GM21529 (cell line): ENCODE measurements at regions not wholly inside any gene's neighbourhood (a gene's known extent, or its start where the extent isn't known, plus 50 kb on each side); places are given as distances from the start of the nearest gene placed in this dataset.

Experiments used
- ATAC-seq: cut with Tn5 transposase; IDR thresholded peaks from one replicate; pipeline ENCODE4 v1.9.1; 2021; ENCODE audit not compliant: unreplicated experiment

DNA sequence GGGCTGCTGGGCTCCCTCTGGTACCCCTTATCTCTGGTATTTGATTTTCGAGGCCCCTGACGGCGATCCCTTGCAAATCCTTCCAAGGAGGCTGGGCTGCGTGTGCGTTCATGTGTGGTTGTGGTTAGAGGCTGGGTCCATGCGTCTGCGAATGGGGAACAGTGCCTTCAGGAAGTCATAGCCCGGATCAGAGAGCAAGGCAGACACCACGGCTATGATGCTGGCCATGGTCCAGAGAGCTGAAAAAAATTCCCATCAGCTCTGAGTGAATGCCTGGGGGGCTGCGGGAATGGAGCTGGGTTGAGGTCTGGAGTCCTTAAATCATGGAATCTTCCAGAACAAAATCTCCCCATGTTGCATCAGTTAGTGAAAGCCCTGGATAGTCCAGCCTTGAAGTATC lies 145.5 kb downstream of the ACKR3 start:
- no peak for ATAC-seq

- no peak for ATAC-seq
These were observed 145.9 kb downstream of the ACKR3 start for GRCh38 chr2:236715491-236715961.

DNA sequence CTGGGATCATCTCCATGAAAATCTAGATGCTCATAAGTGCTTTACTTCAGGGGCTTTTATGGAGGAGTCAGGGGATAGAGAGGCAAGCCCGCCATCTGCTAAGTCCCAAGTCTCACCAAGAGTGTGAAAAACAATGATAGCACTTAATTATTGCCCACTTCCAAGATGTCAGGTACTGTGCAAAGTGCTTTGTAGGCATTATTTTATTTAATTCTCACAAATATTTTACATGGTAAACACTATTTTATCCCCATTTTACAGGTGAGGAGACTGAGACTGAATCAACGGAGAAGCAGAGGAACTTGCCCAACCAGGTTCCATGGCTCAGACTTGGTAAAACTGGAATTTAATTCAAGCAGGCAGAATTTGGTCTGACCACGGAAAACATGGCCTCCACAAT lies 147.5 kb downstream of the ACKR3 start:
- ATAC-seq: no peak

GRCh38 chr2:236717729-236718128 lies 148.1 kb downstream of the ACKR3 start:
- no peak for ATAC-seq

DNA sequence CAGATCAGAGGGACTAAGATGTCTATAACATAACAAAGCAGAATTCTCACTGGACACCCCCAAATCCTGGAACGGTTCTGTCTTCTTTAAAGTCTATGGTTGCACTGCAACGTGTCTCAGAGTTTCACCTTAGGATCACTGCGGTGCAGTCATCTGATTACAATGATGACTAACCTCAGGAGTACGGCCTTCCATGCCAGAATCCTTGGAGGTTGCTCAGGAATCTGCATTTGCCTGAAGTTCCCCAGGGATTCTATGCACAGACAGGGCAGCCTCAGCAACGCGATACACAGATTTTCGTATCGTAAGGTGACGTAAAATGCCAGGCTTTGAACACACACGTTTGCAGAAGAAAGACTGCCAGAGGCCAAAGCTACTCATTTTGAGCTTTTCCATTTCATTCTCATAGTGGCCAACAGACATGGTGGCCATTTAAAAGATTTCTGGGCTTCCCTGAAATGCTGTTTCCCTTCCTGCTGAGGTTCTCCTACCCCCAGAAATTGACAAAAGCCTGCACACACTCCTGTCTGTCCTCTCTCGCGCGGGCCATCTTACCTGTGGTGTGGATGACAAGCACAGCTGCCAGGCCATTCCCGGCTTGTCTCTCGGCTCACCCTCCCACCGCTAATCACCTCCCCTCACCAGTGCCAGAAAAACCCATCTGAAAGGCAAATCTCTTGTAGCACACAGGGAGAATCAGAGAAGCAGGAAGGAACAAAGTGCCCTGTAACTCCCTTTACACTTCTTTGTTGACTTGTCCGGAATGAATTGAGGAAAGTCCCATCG lies 148.8 kb downstream of the ACKR3 start:
- ATAC-seq: no peak

DNA sequence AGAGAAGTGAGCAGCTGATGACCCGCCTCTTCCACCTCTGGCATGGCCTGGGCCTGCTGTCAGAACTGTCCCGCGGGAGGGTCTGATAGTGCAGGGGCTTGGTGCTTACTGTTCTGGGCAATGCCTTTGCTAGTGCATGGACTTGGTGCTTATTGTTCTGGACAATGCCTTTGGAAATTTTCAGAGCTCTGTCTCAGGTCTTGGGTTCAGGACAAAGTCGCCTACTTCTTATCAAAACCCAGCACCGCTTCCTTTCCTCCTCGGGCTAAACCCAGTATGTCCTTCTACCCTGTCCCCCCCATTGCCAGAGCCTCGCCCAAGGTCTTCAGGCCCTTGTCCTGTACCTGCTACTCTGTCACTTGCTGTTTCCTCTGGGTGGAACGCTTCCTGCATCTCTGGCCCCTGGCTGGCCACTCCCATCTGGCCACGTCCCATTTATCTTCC lies 149.6 kb downstream of the ACKR3 start:
- ATAC-seq: no peak

GRCh38 chr2:236720974-236721540 lies 151.4 kb downstream of the ACKR3 start:
- no peak for ATAC-seq

DNA sequence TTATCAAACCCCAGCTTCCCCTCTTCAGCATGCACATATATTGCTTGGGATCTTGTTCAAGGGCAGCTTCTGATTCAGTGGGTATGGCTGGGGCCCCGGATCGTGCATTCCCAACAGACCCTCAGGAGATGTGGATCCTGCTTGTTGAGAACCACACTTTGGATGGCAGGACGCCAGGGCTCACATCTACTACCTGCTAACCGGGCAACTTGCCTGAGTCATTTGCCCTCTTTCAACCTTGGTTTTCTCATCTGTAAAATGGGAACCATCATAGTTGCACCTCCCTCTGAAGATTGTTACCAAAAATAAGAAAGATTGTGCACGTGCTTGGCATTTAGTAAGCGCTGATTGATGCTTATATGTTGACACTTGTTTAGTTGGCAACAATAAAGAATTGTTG lies 154.6 kb downstream of the ACKR3 start:
- no peak for ATAC-seq

DNA sequence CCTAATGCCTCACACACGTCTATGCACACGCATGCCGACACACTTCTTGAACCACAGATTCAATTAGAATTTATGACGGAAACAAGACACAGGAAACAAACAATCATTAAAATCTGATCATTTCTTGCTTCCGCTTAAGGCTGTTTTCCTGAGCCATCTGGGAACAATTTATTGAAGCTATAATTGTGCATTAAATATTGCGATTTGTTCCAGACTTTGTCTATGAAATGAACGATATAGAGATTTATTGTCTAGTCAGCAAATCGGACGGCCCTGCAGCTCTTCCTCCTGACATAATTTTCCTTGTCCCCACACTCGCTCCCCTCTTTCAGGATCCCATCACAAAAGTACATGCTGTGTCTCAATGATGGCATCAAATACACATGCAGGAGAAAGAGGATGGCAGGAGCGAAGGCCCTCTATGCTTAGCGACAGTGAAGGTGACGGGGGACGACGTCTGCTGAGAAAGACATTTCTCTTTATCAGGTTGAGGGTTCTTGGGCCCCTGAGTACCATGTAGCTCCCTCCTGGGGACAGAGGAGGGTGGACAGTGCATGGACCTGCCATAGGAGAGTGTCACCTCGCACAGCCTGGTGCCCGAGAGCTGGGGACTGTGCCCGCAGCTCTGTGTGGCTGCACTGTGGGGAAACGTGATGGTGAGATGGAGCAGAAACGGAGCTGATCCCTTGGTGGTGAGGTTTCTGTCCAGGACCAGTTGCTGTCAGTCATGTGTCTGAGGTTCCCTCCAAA lies 157.3 kb downstream of the ACKR3 start:
- no peak for ATAC-seq

- ATAC-seq: no peak
These were observed 159.5 kb downstream of the ACKR3 start for GRCh38 chr2:236728916-236729670.

GRCh38 chr2:236730393-236730792 lies 160.8 kb downstream of the ACKR3 start:
- no peak for ATAC-seq

DNA sequence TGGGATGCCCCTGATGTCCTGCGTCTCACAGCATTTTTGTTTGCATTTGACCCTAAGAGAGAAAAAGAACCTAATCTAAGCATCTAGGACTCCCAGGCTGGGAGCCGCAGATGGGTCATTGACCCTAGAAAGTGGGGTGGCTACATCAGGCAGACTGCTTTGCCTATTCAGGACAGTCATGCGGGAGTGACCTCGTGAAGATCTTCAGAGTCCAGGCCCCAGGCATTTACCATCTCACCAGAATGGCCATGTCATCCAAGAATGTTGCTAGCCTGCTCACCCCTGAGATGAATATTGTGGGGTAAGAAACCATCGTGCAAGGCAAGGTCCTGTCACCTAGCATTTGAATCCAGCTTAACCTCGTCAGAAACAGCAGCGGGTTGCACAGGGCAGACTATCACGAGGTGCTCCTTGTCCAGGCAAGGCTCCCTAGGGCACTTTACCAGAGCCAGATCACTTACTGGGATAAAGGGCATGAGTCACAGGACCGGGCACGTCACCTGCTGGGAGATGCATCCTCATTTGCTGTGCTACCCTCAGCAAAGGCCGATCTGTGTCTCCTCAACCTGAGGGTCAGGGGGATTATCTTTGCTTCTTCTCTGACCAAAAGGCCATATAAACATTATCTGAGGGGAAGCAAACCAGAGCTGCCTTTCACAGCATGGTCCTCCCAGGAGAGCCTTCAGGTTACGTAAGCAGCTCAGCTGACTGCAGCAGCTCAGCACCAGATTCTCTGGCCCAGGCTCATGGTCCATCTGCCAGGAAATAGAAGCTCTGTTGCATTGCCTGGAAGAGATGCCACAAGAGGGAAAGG lies 162.3 kb downstream of the ACKR3 start:
- no peak for ATAC-seq

- ATAC-seq: no peak
These were observed 163.5 kb downstream of the ACKR3 start for GRCh38 chr2:236733156-236733555.

DNA sequence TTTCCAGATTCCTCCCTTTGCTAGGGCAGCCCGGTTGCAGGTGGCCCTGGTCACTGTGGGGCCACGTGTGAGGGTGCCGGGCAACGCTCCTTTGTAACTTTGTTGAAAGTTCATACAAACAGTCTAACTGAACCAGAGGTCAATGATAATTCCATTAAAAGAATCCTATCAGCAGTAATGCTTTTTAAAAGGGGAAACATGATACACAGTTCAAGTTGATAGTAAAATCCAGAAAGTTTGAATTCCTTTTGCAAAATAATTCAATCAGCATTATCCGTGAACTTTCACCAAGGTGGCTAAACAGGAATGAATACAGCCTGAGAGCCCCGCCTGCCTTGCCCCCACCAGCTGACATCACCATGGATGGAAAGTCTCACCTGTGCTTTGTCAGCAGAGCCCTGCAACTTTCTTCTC lies 166.2 kb downstream of the ACKR3 start:
- no peak for ATAC-seq

DNA sequence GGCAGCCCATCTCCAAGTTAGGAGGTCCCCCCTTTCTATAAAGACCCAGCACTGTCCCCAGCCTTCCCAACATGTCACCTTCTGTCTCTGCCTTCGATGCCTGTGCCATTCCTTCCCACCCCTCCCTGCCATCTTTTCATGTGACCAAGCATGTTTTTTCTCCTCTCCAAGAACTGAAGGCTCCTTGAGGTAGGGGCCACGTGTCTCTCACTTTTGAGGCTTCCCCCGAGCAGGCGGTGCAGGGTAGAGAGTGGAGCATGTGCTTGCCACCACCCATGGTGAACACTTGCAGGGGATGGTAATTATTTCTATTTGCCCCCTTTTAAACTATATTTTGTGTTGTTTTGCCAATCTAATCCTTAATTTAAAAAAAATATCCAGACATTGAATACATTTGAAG lies 168.4 kb downstream of the ACKR3 start:
- no peak for ATAC-seq

GRCh38 chr2:236738896-236739295 lies 169.3 kb downstream of the ACKR3 start:
- ATAC-seq: no peak

DNA sequence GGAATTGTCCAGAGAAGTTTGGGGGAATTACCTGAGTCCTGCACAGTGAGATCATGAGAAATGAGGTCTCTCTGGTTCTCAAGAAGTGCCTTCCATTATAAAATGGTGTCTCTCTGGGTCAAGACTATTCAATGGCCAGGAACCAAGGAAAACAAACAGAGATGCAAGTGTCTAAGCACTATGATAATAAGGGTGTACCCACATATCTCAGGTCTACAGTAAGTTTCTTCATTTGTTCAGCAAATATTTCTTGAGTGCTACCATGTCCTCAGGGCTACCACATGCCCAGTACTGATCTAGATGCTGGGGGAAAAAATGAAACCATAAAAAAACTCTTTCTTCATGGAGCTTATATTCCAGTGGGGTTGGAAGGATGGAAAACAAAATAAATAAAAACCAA lies 170.0 kb downstream of the ACKR3 start:
- no peak for ATAC-seq

- ATAC-seq: no peak
These were observed 170.9 kb downstream of the ACKR3 start for GRCh38 chr2:236740506-236740905.

DNA sequence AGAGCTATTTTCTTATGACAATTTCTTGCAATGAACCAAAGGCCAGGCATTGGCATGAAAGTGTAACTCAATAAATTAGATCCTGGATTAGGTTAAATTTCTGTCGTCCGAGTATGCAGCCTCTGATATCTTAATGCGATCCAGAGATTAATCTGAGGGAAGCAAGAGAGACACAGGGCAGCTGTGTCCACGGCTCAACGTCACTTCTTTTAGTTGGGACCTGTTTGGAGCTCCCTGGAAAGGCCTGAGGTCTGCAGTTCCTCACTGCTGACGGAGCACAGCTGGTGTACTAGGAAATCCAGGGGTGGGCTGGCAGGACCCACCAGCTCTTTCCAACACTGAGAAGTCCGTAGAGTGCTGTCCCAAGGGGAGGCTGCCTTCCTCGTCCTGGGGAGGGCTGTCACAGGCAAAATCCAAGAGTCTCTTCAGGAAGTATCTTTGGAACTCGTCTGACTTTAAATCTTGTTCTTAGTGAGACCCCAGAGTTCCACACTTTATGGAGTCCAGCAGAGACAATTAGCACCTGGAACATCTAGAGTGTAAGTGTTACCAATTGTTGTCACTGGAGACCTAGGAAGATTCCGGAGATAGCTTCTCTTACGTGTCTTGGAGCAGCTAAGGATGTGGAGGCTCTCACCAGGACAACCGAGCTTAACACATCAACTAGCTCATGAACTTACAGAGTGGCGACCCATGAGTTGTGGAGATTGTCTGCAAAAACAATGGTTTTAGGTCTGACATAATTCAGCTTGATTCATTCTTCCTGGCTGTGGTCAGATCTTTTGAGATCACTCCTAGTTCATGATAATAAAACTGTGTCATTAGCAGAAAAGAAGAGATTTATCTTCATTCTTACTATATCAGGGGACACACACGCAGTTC lies 173.7 kb downstream of the ACKR3 start:
- ATAC-seq: no peak
